ENCODE measurements at regions not wholly inside any gene's neighbourhood (a gene's known extent, or its start where the extent isn't known, plus 50 kb on each side); places are given as distances from the start of the nearest gene placed in this dataset.
"Not testable (repeated sequence)": the region's sequence is repeated elsewhere in the genome, so short reads cannot be mapped to it uniquely, and the experiment has no call there.

- no peak for DNase-seq (ENCODE audit: low read depth)
Measured at GRCh38 chr2:12618576-12618975, 98.2 kb upstream of the TRIB2 start.

GRCh38 chr2:12619975-12620374, 96.8 kb upstream of the TRIB2 start:
- DNase-seq (ENCODE audit: low read depth) = no peak

GRCh38 chr2:12620759-12621158, 96.0 kb upstream of the TRIB2 start:
- no peak for DNase-seq (ENCODE audit: low read depth)

- no peak for DNase-seq (ENCODE audit: low read depth)
Measured at GRCh38 chr2:12623051-12623450, 93.7 kb upstream of the TRIB2 start.

GRCh38 chr2:12624384-12624783, 92.4 kb upstream of the TRIB2 start:
- DNase-seq (ENCODE audit: low read depth) = no peak

GRCh38 chr2:12624905-12625598, 91.7 kb upstream of the TRIB2 start:
- no peak for DNase-seq (ENCODE audit: low read depth)

- DNase-seq (ENCODE audit: low read depth) = not testable (repeated sequence)
Measured at GRCh38 chr2:12628541-12628940, 88.2 kb upstream of the TRIB2 start.

GRCh38 chr2:12636837-12637581, 79.7 kb upstream of the TRIB2 start:
- DNase-seq (ENCODE audit: low read depth) = no peak

GRCh38 chr2:12637754-12638153, 79.0 kb upstream of the TRIB2 start:
- no peak for DNase-seq (ENCODE audit: low read depth)

- DNase-seq (ENCODE audit: low read depth) = no peak
Measured at GRCh38 chr2:12641441-12641840, 75.3 kb upstream of the TRIB2 start.

GRCh38 chr2:12642332-12642731, 74.4 kb upstream of the TRIB2 start:
- no peak for DNase-seq (ENCODE audit: low read depth)

GRCh38 chr2:12642859-12643258, 73.9 kb upstream of the TRIB2 start:
- DNase-seq (ENCODE audit: low read depth) = no peak

- DNase-seq (ENCODE audit: low read depth) = no peak
Measured at GRCh38 chr2:12649602-12650400, 66.9 kb upstream of the TRIB2 start.

- DNase-seq (ENCODE audit: low read depth) = no peak
Measured at GRCh38 chr2:12651641-12652040, 65.1 kb upstream of the TRIB2 start.

GRCh38 chr2:12652723-12653122, 64.0 kb upstream of the TRIB2 start:
- no peak for DNase-seq (ENCODE audit: low read depth)

GRCh38 chr2:12657560-12657959, 59.2 kb upstream of the TRIB2 start:
- DNase-seq (ENCODE audit: low read depth) = no peak

GRCh38 chr2:12658310-12658945, 58.3 kb upstream of the TRIB2 start:
- DNase-seq (ENCODE audit: low read depth) = no peak

- no peak for DNase-seq (ENCODE audit: low read depth)
Measured at GRCh38 chr2:12661489-12661888, 55.2 kb upstream of the TRIB2 start.

- no peak for DNase-seq (ENCODE audit: low read depth)
Measured at GRCh38 chr2:12663306-12664037, 53.3 kb upstream of the TRIB2 start.

- DNase-seq (ENCODE audit: low read depth) = no peak
Measured at GRCh38 chr2:12665334-12665733, 51.4 kb upstream of the TRIB2 start.

- DNase-seq (ENCODE audit: low read depth) = no peak
Measured at GRCh38 chr2:12666445-12666844, 50.3 kb upstream of the TRIB2 start.

All from activated T-cell treated with anti-CD3 and anti-CD28 coated beads for 24 hours (primary cell).